ENCODE measurements at regions not wholly inside any gene's neighbourhood (a gene's known extent, or its start where the extent isn't known, plus 50 kb on each side); places are given as distances from the start of the nearest gene placed in this dataset.
"Not testable (repeated sequence)": the region's sequence is repeated elsewhere in the genome, so short reads cannot be mapped to it uniquely, and the experiment has no call there.

DNA sequence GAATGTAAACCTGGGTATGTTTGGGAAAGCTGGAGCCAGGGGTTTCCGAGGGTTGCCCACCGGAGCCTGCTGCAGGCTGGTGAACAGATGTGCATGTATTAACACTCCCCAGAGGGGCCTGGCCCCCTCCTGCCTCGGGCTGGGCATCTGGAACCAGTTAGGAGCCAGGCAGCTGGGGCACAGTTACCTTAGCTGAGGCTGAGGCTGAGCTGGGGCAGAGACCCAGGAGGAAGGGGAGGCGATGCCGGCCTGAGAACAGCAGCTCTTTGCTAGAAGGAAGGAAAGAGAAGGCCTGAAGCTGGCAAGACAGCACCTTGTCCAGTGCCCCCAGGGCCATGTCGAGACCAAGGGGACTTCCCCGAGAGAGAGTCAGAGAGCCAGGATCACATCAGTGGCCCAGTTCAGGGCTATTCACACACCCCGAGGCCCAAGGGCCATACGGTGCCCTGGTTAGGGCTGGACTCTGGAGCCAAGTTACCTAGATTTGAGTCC, 65.8 kb downstream of the RMI2 start:
- Mint-ChIP-seq H3K4me1 (ENCODE audit: low read depth) (peaks cover 2% of the 10 kb centered on the region), H3K4me3 (no peak overlapping the region), H3K36me3 (ENCODE audit: low read depth) (no peaks in the 10 kb centered on the region), H3K27ac (no peak overlapping the region), H3K9me3 (no peaks in the 10 kb centered on the region), H3K27me3 (ENCODE audit: low read depth) (no peaks in the 10 kb centered on the region)
- DNase-seq (ENCODE audit: low spot score), result no peak

GRCh38 chr16:11412175-11412904, 67.1 kb downstream of the RMI2 start:
- Mint-ChIP-seq H3K4me1 (ENCODE audit: low read depth) (peaks cover 2% of the 10 kb centered on the region), H3K27me3 (ENCODE audit: low read depth) (no peaks in the 10 kb centered on the region), H3K9me3 (no peaks in the 10 kb centered on the region), H3K36me3 (ENCODE audit: low read depth) (no peaks in the 10 kb centered on the region), H3K4me3 (no peak overlapping the region), H3K27ac (no peak overlapping the region)
- no peak for DNase-seq (ENCODE audit: low spot score)

GRCh38 chr16:11412965-11413887, 68.0 kb downstream of the RMI2 start:
- no peaks in the 10 kb centered on the region for H3K9me3 Mint-ChIP-seq
- no peak overlapping the region for H3K4me3 Mint-ChIP-seq
- DNase-seq (ENCODE audit: low spot score), result no peak
- H3K4me1 Mint-ChIP-seq (ENCODE audit: low read depth), result no peaks in the 10 kb centered on the region
- H3K36me3 Mint-ChIP-seq (ENCODE audit: low read depth), result no peaks in the 10 kb centered on the region
- no peak overlapping the region for H3K27ac Mint-ChIP-seq
- H3K27me3 Mint-ChIP-seq (ENCODE audit: low read depth), result no peaks in the 10 kb centered on the region

DNA sequence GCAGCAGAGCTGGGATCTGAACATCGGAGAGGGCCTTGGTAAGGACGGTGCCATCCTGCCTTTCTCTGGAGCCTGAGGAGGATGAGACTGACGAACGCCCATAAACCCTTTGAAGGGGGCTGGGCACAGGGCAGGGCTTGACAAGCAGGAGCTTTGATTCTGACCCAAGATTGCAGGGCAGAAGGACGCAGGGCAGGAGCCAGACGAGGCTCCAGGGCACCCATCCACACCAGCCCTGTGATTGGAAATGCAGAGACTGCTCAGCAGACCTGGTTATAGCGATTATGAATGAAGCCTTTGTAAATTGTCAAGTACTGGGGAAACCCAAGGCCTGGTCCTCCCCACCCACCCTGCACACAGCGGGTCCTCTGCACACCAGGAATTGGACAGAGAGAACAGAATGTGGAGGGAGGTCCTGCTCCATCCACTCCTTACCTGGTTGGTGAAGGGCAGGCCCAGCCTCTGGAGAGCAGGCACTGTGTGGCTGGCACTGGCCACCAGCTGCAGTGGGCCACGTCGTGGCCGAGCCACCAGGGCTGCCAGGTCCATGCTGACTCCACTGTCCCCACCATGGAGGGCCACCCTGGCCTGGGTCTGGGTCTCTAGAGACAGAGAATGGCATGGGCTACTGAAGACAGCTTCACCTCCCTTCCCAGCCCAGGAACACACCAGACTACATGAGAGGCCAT, 68.8 kb downstream of the RMI2 start:
- no peak for DNase-seq (ENCODE audit: low spot score)
- Mint-ChIP-seq H3K27ac (no peak overlapping the region), H3K36me3 (ENCODE audit: low read depth) (no peaks in the 10 kb centered on the region), H3K9me3 (no peaks in the 10 kb centered on the region), H3K4me1 (ENCODE audit: low read depth) (no peaks in the 10 kb centered on the region), H3K27me3 (ENCODE audit: low read depth) (no peaks in the 10 kb centered on the region), H3K4me3 (no peak overlapping the region)

DNA sequence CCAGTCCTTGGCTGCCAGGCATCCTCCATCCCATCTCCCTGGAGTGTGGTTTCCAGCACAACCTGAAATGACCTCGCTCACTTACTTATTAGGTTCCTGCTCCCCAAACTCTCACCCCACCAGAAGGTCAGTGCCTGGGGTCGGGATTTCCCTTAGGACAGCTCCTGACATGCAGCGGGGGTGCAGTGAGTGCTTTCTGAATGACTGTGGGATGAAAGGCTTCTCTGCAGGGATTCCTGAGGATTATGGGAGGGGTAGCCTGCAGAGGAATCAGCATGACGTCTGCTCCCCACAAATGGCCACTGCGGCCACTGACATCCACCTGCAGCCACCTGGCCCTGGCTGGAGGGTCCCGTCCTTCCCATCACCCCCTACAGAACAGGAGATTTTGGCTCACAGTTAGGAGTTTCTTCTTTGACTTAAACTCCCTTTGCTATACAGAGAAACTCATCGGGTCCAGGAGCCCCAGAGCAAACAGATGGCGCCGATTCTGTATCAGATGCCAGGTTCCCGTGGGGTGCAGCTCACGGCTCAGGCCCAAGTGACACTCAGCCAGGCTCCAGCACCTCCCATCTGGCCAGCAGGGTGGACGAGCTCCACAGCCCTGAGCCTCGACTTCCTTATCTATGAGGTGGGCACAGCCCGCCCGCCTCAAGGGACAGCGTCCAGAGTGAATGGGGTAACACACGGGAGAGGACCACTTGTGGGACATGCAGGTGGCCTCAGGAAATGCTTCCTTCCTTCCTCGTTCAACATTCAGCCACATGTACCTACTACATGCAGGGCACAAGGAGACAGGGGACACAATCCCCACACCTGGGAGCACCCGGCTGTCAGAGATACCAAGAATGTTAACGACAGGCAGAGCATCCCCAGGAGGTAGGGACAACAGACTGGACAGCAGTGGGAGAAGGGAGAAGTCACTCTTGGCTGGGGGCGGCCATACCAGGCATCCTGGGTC, 69.8 kb downstream of the RMI2 start:
- H3K27ac Mint-ChIP-seq, result no peak overlapping the region
- no peaks in the 10 kb centered on the region for H3K27me3 Mint-ChIP-seq (ENCODE audit: low read depth)
- DNase-seq (ENCODE audit: low spot score), result no peak
- no peaks in the 10 kb centered on the region for H3K9me3 Mint-ChIP-seq
- H3K4me1 Mint-ChIP-seq (ENCODE audit: low read depth), result no peaks in the 10 kb centered on the region
- H3K4me3 Mint-ChIP-seq, result no peak overlapping the region
- H3K36me3 Mint-ChIP-seq (ENCODE audit: low read depth), result no peaks in the 10 kb centered on the region

DNA sequence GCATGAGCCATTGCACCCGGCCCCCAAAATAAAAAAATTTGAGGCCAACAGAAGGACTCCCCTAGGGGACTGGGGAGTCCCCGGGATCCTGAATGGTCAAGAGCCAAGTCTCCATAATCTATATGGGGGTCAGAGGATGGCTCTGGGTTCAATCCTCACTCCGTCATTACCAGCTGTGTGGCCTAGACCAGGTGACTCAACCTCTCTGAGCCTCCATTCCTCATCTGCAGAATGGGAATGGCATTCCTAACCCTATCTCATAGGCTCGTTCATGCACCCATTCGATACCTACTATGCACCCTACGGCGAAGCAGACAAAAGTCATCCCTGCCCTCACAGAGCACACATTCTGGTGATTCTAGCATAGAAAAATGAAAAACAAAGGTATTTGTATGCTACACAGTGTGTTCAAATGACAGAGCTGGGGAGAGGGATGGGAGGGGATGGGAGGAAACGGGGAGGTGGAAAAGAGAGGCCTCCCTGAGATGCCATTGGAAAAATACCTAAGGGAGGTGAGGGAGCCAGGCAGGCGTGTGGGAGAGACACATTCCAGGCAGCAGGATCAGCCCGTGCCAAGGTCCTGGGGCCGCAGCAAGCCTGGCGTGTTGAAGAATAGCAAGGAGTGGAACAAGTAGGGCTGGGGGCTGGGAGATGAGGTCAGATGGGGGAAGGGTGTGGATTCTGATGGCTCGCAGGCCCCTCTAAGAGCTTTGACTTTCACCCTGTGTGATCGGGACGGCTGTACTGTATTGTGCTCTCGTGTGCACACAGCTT, 71.2 kb downstream of the RMI2 start:
- Mint-ChIP-seq H3K27me3 (ENCODE audit: low read depth) (no peaks in the 10 kb centered on the region), H3K36me3 (ENCODE audit: low read depth) (no peaks in the 10 kb centered on the region), H3K9me3 (no peaks in the 10 kb centered on the region), H3K4me3 (no peak overlapping the region), H3K4me1 (ENCODE audit: low read depth) (no peaks in the 10 kb centered on the region), H3K27ac (no peak overlapping the region)
- no peak for DNase-seq (ENCODE audit: low spot score)

DNA sequence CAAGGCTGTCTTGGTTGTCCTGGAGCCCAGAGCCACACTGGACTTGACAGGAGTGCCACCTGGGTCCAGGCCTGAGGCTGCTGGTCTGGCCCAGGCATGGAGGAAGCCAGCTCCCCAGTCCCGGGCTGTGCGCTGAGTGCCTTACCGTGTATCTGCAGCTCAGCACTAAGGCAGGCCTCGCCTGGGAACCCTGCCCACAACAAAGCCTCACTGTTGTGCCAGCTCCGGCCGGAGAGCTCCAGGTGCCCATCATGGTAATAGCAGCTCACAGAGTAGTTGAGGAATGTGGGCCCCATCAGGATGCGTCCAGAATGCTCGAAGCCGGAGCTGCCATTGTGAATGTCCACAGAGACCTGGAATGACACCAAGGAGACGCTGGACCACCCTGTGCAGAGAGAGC, 72.2 kb downstream of the RMI2 start:
- Mint-ChIP-seq H3K36me3 (ENCODE audit: low read depth) (no peaks in the 10 kb centered on the region), H3K4me1 (ENCODE audit: low read depth) (no peaks in the 10 kb centered on the region)

DNA sequence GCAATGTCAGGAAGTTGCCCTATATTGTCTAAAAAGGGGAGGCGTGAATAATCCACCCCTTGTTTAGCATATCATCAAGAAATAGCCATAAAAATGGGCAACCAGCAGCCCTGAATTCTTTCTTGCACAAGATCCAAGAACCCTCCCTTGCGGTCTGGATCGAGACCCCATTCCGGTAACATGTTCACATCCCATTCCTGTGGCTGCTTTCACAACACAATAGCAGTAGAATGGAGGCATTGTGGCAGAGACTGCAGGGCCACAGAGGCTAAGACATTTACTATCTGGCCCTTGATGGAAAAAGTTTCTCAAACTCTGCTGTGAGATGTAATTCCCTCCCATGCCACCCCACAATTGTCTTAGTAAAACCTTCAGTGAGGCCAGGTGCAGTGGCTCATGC, 73.2 kb downstream of the RMI2 start:
- H3K4me1 Mint-ChIP-seq (ENCODE audit: low read depth), result peaks cover 1% of the 10 kb centered on the region
- H3K4me3 Mint-ChIP-seq, result no peak overlapping the region
- no peaks in the 10 kb centered on the region for H3K27me3 Mint-ChIP-seq (ENCODE audit: low read depth)
- no peaks in the 10 kb centered on the region for H3K9me3 Mint-ChIP-seq
- H3K27ac Mint-ChIP-seq, result no peak overlapping the region
- DNase-seq (ENCODE audit: low spot score), result no peak
- H3K36me3 Mint-ChIP-seq (ENCODE audit: low read depth), result no peaks in the 10 kb centered on the region

More for the DNA sequence above, 72.2 kb downstream of the RMI2 start:
- no peak for DNase-seq (ENCODE audit: low spot score)
- Mint-ChIP-seq H3K27me3 (ENCODE audit: low read depth) (no peaks in the 10 kb centered on the region), H3K9me3 (no peaks in the 10 kb centered on the region), H3K4me3 (no peak overlapping the region), H3K27ac (no peak overlapping the region)

DNA sequence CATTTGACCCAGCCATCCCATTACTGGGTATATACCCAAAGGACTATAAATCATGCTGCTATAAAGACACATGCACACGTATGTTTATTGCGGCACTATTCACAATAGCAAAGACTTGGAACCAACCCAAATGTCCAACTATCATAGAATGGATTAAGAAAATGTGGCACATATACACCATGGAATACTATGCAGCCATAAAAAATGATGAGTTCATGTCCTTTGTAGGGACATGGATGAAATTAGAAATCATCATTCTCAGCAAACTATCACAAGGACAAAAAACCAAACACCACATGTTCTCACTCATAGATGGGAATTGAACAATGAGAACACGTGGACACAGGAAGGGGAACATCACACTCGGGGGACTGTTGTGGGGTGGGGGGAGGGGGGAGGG, 74.8 kb downstream of the RMI2 start:
- H3K4me1 Mint-ChIP-seq (ENCODE audit: low read depth); DNase-seq (ENCODE audit: low spot score); H3K27ac Mint-ChIP-seq; H3K9me3 Mint-ChIP-seq; H3K27me3 Mint-ChIP-seq (ENCODE audit: low read depth); H3K36me3 Mint-ChIP-seq (ENCODE audit: low read depth); H3K4me3 Mint-ChIP-seq: not testable (repeated sequence)

DNA sequence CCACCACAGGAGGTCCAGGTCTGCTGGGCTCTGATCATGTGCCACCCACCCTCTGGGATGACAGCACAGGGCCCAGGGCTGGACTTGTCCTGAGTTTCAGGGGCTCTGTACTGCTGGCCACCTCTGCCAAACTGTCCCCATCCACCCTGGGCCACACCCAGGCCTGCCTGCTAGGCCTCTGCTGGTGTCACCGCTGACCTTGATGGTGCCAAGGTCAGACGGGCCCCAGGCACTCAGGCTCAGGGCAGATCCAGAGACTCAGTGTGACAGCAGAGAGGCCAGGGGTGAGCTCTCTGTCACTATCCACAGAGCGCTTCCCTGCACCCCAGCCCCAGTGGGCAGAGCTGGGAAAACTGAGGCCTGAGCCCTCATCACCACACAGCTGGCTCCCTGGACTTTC, 75.6 kb downstream of the RMI2 start:
- H3K27ac Mint-ChIP-seq, result no peak overlapping the region
- H3K4me3 Mint-ChIP-seq, result no peak overlapping the region
- peaks cover 1% of the 10 kb centered on the region for H3K4me1 Mint-ChIP-seq (ENCODE audit: low read depth)
- no peaks in the 10 kb centered on the region for H3K36me3 Mint-ChIP-seq (ENCODE audit: low read depth)
- DNase-seq (ENCODE audit: low spot score), result no peak
- H3K9me3 Mint-ChIP-seq, result no peaks in the 10 kb centered on the region
- H3K27me3 Mint-ChIP-seq (ENCODE audit: low read depth), result no peaks in the 10 kb centered on the region

DNA sequence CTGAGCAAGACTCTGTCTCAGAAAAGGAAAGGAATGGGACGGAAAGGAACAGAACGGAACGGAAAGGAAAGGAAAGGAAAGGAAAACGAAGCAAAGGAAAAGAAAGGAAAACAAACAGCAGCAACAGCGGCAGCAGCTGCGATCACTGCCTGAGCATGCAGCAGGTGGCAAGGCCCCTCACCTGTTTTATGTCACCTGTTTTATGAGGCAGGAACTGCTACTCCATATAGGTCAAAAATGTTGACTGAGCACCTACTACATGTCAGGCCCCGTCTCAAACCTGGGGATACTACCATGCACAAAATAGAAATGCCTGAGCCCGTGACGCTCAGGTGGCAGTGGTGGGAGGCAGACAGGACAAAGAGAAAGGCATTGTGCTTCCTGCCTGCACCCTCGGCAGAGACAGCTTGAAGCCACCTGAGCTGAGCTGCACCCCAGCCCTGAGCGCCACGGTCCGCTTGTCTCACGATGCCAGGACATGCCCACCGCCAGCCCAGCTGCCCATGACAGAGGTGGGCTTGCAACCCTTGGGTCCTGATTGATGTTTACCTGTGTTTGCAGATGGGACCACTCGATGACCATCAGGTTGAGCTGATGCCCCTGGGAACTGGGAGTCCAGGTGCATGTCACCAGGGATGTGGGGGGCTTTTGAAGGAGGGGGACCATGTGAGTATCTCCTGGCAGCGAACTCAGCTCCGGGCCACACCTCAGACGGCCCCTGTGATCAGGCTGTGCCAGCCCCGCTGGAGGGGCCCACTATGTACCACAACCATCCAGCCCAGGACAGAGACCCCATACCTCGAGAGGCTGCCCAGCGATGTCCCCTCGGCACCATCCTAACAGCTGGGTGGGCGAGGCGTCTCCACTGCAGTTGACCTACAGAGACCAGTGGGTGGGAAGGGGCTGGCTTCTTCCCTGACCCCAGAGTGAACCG, 77.4 kb downstream of the RMI2 start:
- DNase-seq (ENCODE audit: low spot score), result no peak
- H3K27me3 Mint-ChIP-seq (ENCODE audit: low read depth), result peaks cover under 1% of the 10 kb centered on the region
- peaks cover 1% of the 10 kb centered on the region for H3K4me1 Mint-ChIP-seq (ENCODE audit: low read depth)
- H3K9me3 Mint-ChIP-seq, result no peaks in the 10 kb centered on the region
- H3K4me3 Mint-ChIP-seq, result no peak overlapping the region
- H3K36me3 Mint-ChIP-seq (ENCODE audit: low read depth), result no peaks in the 10 kb centered on the region
- no peak overlapping the region for H3K27ac Mint-ChIP-seq
